ENCODE measurements at regions not wholly inside any gene's neighbourhood (a gene's known extent, or its start where the extent isn't known, plus 50 kb on each side); places are given as distances from the start of the nearest gene placed in this dataset.

DNA sequence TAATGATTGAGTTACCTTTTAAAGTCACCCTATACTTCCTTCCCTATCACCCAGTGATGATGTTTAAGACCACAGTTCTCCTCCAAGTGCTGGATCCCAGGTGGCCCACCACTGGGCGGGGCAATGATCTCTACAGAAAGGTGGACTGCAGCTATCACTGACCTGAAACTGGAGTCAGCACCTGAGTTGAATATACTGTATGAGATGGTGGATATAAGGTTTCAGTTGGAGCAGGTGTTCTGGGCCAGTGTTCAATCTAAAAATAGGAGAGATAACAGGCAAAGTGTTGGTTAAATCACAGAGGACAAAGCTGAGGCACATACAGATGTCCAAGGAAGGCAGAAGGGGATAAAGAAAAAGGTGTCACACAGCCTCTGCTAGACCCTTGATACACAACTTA lies 96.6 kb downstream of the SIPA1L2 start:
- TF ChIP-seq, protein P1, sequence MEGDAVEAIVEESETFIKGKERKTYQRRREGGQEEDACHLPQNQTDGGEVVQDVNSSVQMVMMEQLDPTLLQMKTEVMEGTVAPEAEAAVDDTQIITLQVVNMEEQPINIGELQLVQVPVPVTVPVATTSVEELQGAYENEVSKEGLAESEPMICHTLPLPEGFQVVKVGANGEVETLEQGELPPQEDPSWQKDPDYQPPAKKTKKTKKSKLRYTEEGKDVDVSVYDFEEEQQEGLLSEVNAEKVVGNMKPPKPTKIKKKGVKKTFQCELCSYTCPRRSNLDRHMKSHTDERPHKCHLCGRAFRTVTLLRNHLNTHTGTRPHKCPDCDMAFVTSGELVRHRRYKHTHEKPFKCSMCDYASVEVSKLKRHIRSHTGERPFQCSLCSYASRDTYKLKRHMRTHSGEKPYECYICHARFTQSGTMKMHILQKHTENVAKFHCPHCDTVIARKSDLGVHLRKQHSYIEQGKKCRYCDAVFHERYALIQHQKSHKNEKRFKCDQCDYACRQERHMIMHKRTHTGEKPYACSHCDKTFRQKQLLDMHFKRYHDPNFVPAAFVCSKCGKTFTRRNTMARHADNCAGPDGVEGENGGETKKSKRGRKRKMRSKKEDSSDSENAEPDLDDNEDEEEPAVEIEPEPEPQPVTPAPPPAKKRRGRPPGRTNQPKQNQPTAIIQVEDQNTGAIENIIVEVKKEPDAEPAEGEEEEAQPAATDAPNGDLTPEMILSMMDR (conservative IDR thresholded peaks at IDR 0.05; ENCODE audit: low read depth, low read length) = no peak
- no peak for DNase-seq (ENCODE audit: low read depth)
- H3K4me3 ChIP-seq (ENCODE audit: low read depth, low read length) = no peak overlapping the region

DNA sequence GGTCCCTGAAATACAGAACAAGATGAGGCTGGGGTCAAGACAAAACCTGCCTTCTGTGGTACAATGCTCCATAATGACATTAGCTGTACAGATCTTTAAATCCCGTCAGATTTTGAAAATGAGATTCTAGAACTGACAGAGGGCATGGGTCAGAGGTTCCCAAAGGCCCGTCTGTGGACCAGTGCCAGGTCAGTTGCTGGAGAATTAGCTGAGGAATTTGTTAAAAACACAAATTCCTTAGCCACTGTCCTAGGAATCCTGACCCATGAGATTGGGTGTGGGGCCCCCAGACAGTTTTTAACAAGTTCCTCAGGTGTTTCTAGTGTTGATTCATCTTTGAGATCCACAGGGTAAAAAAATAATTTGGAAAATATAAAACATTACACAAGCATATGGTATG lies 97.0 kb downstream of the SIPA1L2 start:
- no peak overlapping the region for H3K4me3 ChIP-seq (ENCODE audit: low read depth, low read length)
- TF ChIP-seq, protein P1 (conservative IDR thresholded peaks at IDR 0.05; ENCODE audit: low read depth, low read length) = no peak
- DNase-seq (ENCODE audit: low read depth) = no peak

DNA sequence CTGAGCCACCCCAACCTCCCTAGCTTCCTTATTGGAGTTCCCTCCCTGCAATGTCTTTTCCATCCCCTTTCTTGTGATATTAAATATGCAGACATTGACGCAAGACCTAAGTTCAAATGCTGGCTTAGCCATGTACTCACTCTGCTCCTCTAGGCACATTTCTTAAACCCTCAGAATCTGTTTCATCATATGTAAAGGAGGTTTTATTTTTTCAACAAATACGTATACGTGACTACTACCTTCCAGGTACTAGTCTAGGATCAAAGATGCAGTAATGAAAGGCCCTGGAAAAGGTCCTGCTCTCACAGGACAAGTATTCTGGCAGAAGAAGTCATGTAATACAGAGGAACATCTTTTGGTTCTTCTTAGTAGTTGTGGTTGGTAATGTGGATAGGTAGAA lies 98.6 kb downstream of the SIPA1L2 start:
- TF ChIP-seq, protein P1 (conservative IDR thresholded peaks at IDR 0.05; ENCODE audit: low read depth, low read length) = no peak
- no peak for DNase-seq (ENCODE audit: low read depth)
- H3K4me3 ChIP-seq (ENCODE audit: low read depth, low read length) = no peak overlapping the region

DNA sequence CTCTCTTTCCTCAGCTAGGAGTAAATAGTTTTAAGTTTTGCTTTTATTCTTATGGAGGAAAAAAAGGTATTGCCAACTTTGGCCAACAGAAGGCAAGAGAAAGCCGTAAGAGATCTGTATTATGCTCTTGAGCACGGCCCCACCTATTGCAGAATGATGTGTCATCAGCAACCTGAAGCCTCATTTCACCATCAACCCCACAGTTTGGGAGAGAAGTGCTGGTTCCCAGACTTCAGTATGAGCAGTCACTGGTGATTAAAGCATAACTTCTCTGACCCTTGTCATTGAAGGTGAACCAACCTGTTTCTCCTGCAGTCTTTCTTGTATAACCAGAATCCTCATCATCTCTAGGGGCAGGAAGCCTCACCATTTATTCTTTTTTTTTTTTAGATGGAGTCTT lies 100.2 kb downstream of the SIPA1L2 start:
- peak; percentile 27 for DNase-seq (ENCODE audit: low read depth)
- TF ChIP-seq, protein P1 (conservative IDR thresholded peaks at IDR 0.05; ENCODE audit: low read depth, low read length) = no peak
- no peak overlapping the region for H3K4me3 ChIP-seq (ENCODE audit: low read depth, low read length)

DNA sequence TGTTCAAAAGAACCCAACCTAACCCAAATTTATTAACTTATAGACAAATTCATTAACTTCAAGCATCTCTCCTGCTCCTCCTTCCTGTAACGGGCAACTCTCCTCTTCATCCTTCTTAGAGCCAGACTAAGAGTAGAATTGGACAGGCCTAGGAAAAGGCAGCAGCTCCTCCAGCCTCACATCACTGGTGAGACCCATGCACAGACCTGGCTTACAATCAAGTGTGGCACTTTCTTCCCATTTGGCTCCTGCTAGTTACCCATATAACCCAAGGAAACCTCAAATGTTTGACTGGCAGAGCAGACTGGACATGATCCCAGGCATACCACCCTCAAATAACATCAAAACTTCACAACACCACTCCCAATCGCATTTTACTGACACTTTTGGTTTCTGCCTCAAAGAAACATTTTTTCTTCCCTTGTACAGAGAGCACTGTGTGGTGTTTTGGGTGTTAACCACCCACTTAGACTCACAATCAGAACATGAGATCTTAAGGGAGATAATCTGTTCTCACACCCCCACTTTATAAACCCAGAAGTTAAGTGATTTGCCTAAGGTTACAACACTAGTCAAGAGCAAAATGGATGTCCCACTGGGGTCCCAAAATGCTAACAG lies 101.4 kb downstream of the SIPA1L2 start:
- DNase-seq (ENCODE audit: low read depth) = no peak
- H3K4me3 ChIP-seq (ENCODE audit: low read depth, low read length) = no peak overlapping the region
- TF ChIP-seq, protein P1 (conservative IDR thresholded peaks at IDR 0.05; ENCODE audit: low read depth, low read length) = no peak

DNA sequence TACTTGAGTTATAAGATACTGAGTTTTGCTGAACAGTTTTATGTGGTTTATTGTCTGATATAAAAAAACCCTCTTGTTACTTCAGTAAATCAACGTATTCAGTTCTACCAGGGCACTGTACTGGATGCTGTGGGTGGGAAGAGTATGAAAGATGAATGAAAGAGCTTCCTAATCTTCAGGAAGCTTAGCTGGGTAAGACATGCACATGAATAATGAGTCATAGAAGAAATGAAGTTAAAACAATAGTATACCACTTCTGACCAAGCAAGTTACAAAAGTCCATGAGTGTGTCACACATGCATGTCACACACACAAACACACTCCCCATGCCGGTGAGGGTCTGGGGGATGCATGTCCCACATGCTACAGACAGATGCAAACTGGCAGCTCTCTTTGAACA lies 105.9 kb downstream of the SIPA1L2 start:
- TF ChIP-seq, protein P1 (conservative IDR thresholded peaks at IDR 0.05; ENCODE audit: low read depth, low read length) = no peak
- DNase-seq (ENCODE audit: low read depth) = peak; percentile 24
- no peak overlapping the region for H3K4me3 ChIP-seq (ENCODE audit: low read depth, low read length)

DNA sequence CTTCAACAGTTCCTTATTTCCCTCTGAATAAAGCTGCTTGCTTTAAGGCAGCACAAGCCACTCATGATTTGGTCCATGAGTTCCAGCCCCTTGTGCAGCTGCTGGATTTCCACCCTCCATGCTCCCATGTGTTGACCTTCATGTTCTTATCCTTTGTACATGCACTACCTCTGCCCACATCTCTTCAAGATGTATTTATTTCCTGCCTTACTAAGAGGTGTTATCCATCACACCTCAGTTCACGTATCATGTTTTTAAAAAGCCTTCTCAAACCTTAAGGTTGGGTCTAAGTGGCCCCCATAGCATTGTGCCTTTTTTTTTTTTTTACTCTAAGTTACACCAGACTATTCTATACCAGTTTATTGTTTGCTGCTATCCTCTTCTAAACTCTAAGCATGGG lies 107.7 kb downstream of the SIPA1L2 start:
- TF ChIP-seq, protein P1 (conservative IDR thresholded peaks at IDR 0.05; ENCODE audit: low read depth, low read length) = no peak
- no peak for DNase-seq (ENCODE audit: low read depth)

More for the DNA sequence above, 107.7 kb downstream of the SIPA1L2 start:
- H3K4me3 ChIP-seq (ENCODE audit: low read depth, low read length) = no peak overlapping the region

Measured in choroid plexus epithelial cell (primary cell).